ENCODE measurements at regions not wholly inside any gene's neighbourhood (a gene's known extent, or its start where the extent isn't known, plus 50 kb on each side); places are given as distances from the start of the nearest gene placed in this dataset.

DNA sequence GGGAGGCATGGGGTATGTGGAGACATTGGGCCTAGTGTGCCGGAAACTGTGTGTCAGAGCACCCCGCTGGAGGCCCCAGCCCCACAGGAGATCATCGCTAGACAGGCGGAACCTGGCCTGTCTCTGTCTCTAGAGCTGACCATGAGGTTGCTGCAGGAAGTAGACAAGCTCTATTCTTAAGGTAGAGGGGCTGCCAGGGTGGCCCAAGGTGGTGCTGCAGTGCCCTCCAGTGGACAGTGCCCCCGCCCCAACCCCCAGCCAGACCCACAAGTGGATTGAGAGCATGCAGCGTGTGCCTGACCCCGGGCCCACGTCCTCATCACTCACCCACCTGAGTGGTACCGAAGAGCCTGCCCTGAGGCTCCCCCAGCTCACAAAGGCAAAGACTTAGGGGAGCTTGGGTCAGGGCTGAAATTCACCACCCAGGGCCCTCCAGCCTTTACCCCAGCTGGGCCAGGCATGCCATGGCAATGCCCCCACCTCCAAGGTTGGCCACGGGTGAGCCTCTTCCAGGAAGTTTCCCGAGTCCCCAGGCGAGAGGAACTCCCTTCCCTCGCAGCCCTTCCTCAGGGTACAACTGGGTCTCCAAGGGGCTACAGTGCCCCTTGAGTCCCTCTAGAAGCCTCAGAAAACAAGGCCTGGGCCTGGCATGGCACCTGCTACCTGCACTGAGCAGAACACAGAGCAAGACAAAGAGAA lies 155.0 kb downstream of the TTC32 start:
- TF ChIP-seq, protein P1, sequence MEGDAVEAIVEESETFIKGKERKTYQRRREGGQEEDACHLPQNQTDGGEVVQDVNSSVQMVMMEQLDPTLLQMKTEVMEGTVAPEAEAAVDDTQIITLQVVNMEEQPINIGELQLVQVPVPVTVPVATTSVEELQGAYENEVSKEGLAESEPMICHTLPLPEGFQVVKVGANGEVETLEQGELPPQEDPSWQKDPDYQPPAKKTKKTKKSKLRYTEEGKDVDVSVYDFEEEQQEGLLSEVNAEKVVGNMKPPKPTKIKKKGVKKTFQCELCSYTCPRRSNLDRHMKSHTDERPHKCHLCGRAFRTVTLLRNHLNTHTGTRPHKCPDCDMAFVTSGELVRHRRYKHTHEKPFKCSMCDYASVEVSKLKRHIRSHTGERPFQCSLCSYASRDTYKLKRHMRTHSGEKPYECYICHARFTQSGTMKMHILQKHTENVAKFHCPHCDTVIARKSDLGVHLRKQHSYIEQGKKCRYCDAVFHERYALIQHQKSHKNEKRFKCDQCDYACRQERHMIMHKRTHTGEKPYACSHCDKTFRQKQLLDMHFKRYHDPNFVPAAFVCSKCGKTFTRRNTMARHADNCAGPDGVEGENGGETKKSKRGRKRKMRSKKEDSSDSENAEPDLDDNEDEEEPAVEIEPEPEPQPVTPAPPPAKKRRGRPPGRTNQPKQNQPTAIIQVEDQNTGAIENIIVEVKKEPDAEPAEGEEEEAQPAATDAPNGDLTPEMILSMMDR (IDR thresholded peaks at IDR 0.05; ENCODE audit: insufficient read depth, missing control alignments): peak; percentile 14
- DNase-seq (ENCODE audit: insufficient read length, low spot score) (no peak), FAIRE-seq (no peak)

GRCh38 chr2:19746137-19746600 lies 155.6 kb downstream of the TTC32 start:
- FAIRE-seq (no peak), DNase-seq (ENCODE audit: insufficient read length, low spot score) (no peak)
- TF ChIP-seq, protein P1 (IDR thresholded peaks at IDR 0.05; ENCODE audit: insufficient read depth, missing control alignments): no peak

- TF ChIP-seq, protein P1 (IDR thresholded peaks at IDR 0.05; ENCODE audit: insufficient read depth, missing control alignments): no peak
- DNase-seq (ENCODE audit: insufficient read length, low spot score) (no peak), FAIRE-seq (no peak)
Measured at GRCh38 chr2:19745318-19746136, 156.3 kb downstream of the TTC32 start.

- DNase-seq (ENCODE audit: insufficient read length, low spot score) (no peak), FAIRE-seq (no peak)
- TF ChIP-seq, protein P1 (IDR thresholded peaks at IDR 0.05; ENCODE audit: insufficient read depth, missing control alignments): no peak
Measured at GRCh38 chr2:19744456-19745199, 157.2 kb downstream of the TTC32 start.

DNA sequence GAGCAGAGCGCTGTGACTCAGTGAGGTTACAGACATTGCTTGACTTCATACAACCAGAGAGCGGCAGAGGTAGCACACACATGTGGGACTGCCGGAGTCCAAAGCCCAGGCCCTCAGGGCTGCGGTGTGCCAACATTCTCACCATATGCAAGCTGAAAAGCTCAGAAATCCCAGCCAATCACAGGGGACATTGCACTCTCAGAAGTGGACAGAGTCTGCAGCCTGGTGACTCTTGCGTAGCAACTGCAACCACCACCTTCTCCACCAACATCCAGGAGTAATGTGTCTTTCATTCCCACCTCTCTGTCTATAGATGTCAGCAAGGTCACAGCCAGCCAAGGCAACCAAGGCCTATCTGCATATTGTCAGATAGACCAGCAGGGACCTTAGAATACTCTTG lies 158.1 kb downstream of the TTC32 start:
- DNase-seq (ENCODE audit: insufficient read length, low spot score): no peak
- FAIRE-seq: no peak
- TF ChIP-seq, protein P1 (IDR thresholded peaks at IDR 0.05; ENCODE audit: insufficient read depth, missing control alignments): no peak

DNA sequence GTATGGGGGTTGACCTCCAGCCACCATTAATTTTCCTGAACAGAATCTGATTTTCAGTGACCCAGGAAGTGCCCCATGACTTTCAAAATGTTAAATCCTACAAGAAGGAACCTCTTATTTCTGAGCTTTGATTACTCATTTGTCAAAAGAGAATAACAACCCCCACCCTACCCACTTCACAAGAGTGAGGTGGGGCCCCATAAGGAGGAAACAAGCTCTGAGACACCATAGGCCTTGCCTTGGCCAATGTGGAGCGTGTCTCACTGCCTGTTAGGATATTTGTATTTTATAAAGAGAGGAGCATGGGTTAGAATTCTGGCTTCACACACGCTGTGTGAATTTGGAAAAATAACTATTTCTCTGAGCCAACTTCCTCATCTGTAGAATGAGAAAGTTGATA lies 158.9 kb downstream of the TTC32 start:
- no peak for DNase-seq (ENCODE audit: insufficient read length, low spot score)
- FAIRE-seq: no peak

More for the DNA sequence above, 158.9 kb downstream of the TTC32 start:
- TF ChIP-seq, protein P1 (IDR thresholded peaks at IDR 0.05; ENCODE audit: insufficient read depth, missing control alignments): no peak
